ENCODE measurements at regions not wholly inside any gene's neighbourhood (a gene's known extent, or its start where the extent isn't known, plus 50 kb on each side); places are given as distances from the start of the nearest gene placed in this dataset.

- H3K9ac ChIP-seq (ENCODE audit: low read length), result no peak overlapping the region
- no peaks in the 10 kb centered on the region for H3K79me2 ChIP-seq (ENCODE audit: low read length)
- H4K20me1 ChIP-seq (ENCODE audit: insufficient read depth, low read length), result no peaks in the 10 kb centered on the region
- no peaks in the 10 kb centered on the region for H3K27me3 ChIP-seq (replicated peaks; ENCODE audit: insufficient read depth, low read length)
- peak; percentile 69 for DNase-seq
- TF ChIP-seq CTCF (IDR thresholded peaks at IDR 0.05; ENCODE audit: low read length) (peak; percentile 78), EZH2phosphoT487 (IDR thresholded peaks at IDR 0.05; ENCODE audit: low read length) (no peak)
- H3K4me3 ChIP-seq (ENCODE audit: low read length), result no peak overlapping the region
- H2AFZ ChIP-seq (ENCODE audit: low read length), result no peak overlapping the region
- no peaks in the 10 kb centered on the region for H3K36me3 ChIP-seq (replicated peaks; ENCODE audit: insufficient read depth, low read length)
- H3K4me2 ChIP-seq (ENCODE audit: low read depth, low read length), result no peak overlapping the region
- H3K9me2 ChIP-seq (replicated peaks; ENCODE audit: insufficient read depth, low read length), result no peaks in the 10 kb centered on the region
- no peaks in the 10 kb centered on the region for H3K9me3 ChIP-seq (replicated peaks; ENCODE audit: insufficient read depth, low read length)
- H3K27ac ChIP-seq (ENCODE audit: low read length), result no peak overlapping the region
- no peaks in the 10 kb centered on the region for H3K4me1 ChIP-seq (ENCODE audit: low read length)
- H3F3A ChIP-seq (ENCODE audit: insufficient read depth, low read length), result no peaks in the 10 kb centered on the region
Observed at GRCh38 chr4:124262211-124263179, 450.0 kb downstream of the ANKRD50 start.

- Histone ChIP-seq H2AFZ (ENCODE audit: low read length) (no peak overlapping the region), H3K9me2 (replicated peaks; ENCODE audit: insufficient read depth, low read length) (no peaks in the 10 kb centered on the region), H3K4me1 (ENCODE audit: low read length) (no peaks in the 10 kb centered on the region), H3F3A (ENCODE audit: insufficient read depth, low read length) (no peaks in the 10 kb centered on the region), H3K9ac (ENCODE audit: low read length) (no peak overlapping the region), H3K79me2 (ENCODE audit: low read length) (no peaks in the 10 kb centered on the region), H3K9me3 (replicated peaks; ENCODE audit: insufficient read depth, low read length) (no peaks in the 10 kb centered on the region), H3K4me3 (ENCODE audit: low read length) (no peak overlapping the region), H4K20me1 (ENCODE audit: insufficient read depth, low read length) (no peaks in the 10 kb centered on the region), H3K36me3 (replicated peaks; ENCODE audit: insufficient read depth, low read length) (no peaks in the 10 kb centered on the region), H3K4me2 (ENCODE audit: low read depth, low read length) (no peak overlapping the region), H3K27me3 (replicated peaks; ENCODE audit: insufficient read depth, low read length) (no peaks in the 10 kb centered on the region), H3K27ac (ENCODE audit: low read length) (no peak overlapping the region)
- TF ChIP-seq EZH2phosphoT487 (IDR thresholded peaks at IDR 0.05; ENCODE audit: low read length) (no peak), CTCF (IDR thresholded peaks at IDR 0.05; ENCODE audit: low read length) (no peak), EZH2 (optimal IDR thresholded peaks at IDR 0.05; ENCODE audit: low read depth, low read length) (no peak)
- DNase-seq, result no peak
Observed at GRCh38 chr4:124265701-124266100, 446.8 kb downstream of the ANKRD50 start.

GRCh38 chr4:124266721-124267120 lies 445.8 kb downstream of the ANKRD50 start:
- no peaks in the 10 kb centered on the region for H4K20me1 ChIP-seq (ENCODE audit: insufficient read depth, low read length)
- TF ChIP-seq CTCF (IDR thresholded peaks at IDR 0.05; ENCODE audit: low read length) (no peak), EZH2 (optimal IDR thresholded peaks at IDR 0.05; ENCODE audit: low read depth, low read length) (no peak), EZH2phosphoT487 (IDR thresholded peaks at IDR 0.05; ENCODE audit: low read length) (no peak)
- H3K27me3 ChIP-seq (replicated peaks; ENCODE audit: insufficient read depth, low read length), result no peaks in the 10 kb centered on the region
- H3K79me2 ChIP-seq (ENCODE audit: low read length), result no peaks in the 10 kb centered on the region
- no peaks in the 10 kb centered on the region for H3F3A ChIP-seq (ENCODE audit: insufficient read depth, low read length)
- H3K36me3 ChIP-seq (replicated peaks; ENCODE audit: insufficient read depth, low read length), result no peaks in the 10 kb centered on the region
- H3K4me2 ChIP-seq (ENCODE audit: low read depth, low read length), result no peak overlapping the region
- no peaks in the 10 kb centered on the region for H3K9me2 ChIP-seq (replicated peaks; ENCODE audit: insufficient read depth, low read length)
- H3K4me1 ChIP-seq (ENCODE audit: low read length), result no peaks in the 10 kb centered on the region
- no peak for DNase-seq
- H3K9ac ChIP-seq (ENCODE audit: low read length), result no peak overlapping the region
- no peak overlapping the region for H2AFZ ChIP-seq (ENCODE audit: low read length)
- no peak overlapping the region for H3K4me3 ChIP-seq (ENCODE audit: low read length)
- no peak overlapping the region for H3K27ac ChIP-seq (ENCODE audit: low read length)
- no peaks in the 10 kb centered on the region for H3K9me3 ChIP-seq (replicated peaks; ENCODE audit: insufficient read depth, low read length)

Data from MM.1S (cell line).